Right kidney (tissue), 1 donor: ENCODE measurements at regions not wholly inside any gene's neighbourhood (a gene's known extent, or its start where the extent isn't known, plus 50 kb on each side); places are given as distances from the start of the nearest gene placed in this dataset.

Source experiments
- DNase-seq: peaks from one replicate; pipeline ENCODE4 v3.0.0-alpha.2; 2016

GRCh38 chr20:39669659-39670058 is 707.5 kb downstream of the DHX35 start:
- DNase-seq: no peak

GRCh38 chr20:39668038-39668437 is 705.9 kb downstream of the DHX35 start:
- no peak for DNase-seq

GRCh38 chr20:39661833-39662232 is 699.7 kb downstream of the DHX35 start:
- no peak for DNase-seq

- DNase-seq: no peak
Measured at GRCh38 chr20:39660965-39661364, 698.8 kb downstream of the DHX35 start.

- no peak for DNase-seq
Measured at GRCh38 chr20:39660226-39660625, 698.1 kb downstream of the DHX35 start.

- DNase-seq: no peak
Measured at GRCh38 chr20:39658662-39659409, 696.7 kb downstream of the DHX35 start.

GRCh38 chr20:39654171-39654570 is 692.0 kb downstream of the DHX35 start:
- DNase-seq: no peak

GRCh38 chr20:39651645-39652325 is 689.6 kb downstream of the DHX35 start:
- no peak for DNase-seq

- DNase-seq: no peak
Measured at GRCh38 chr20:39646874-39647413, 684.8 kb downstream of the DHX35 start.

GRCh38 chr20:39645131-39645530 is 683.0 kb downstream of the DHX35 start:
- no peak for DNase-seq

GRCh38 chr20:39643292-39643691 is 681.1 kb downstream of the DHX35 start:
- no peak for DNase-seq

GRCh38 chr20:39641423-39641822 is 679.3 kb downstream of the DHX35 start:
- DNase-seq: no peak

- no peak for DNase-seq
Measured at GRCh38 chr20:39640147-39640546, 678.0 kb downstream of the DHX35 start.

GRCh38 chr20:39638731-39639130 is 676.6 kb downstream of the DHX35 start:
- DNase-seq: no peak

- DNase-seq: no peak
Measured at GRCh38 chr20:39633689-39634088, 671.5 kb downstream of the DHX35 start.

GRCh38 chr20:39632757-39633156 is 670.6 kb downstream of the DHX35 start:
- no peak for DNase-seq

GRCh38 chr20:39632176-39632575 is 670.0 kb downstream of the DHX35 start:
- DNase-seq: no peak

- no peak for DNase-seq
Measured at GRCh38 chr20:39631557-39631956, 669.4 kb downstream of the DHX35 start.

- DNase-seq: no peak
Measured at GRCh38 chr20:39630215-39630908, 668.2 kb downstream of the DHX35 start.

- no peak for DNase-seq
Measured at GRCh38 chr20:39627765-39628164, 665.6 kb downstream of the DHX35 start.

- no peak for DNase-seq
Measured at GRCh38 chr20:39624316-39624715, 662.2 kb downstream of the DHX35 start.

- DNase-seq: no peak
Measured at GRCh38 chr20:39623584-39624234, 661.6 kb downstream of the DHX35 start.
